Loucy (cell line): ENCODE measurements at regions not wholly inside any gene's neighbourhood (a gene's known extent, or its start where the extent isn't known, plus 50 kb on each side); places are given as distances from the start of the nearest gene placed in this dataset.

Experiments
- CTCF ChIP-seq: fragments of 200-600 bp; sonication (generic); conservative IDR thresholded peaks from 2 replicates; pipeline ENCODE4 v1.5.1; 2014; ENCODE audit warnings: mild to moderate bottlenecking, antibody characterized with exemption, low read length
- EZH2phosphoT487 ChIP-seq: fragments of 200-600 bp; IDR thresholded peaks from 2 replicates; pipeline ENCODE4 v1.6.1; 2018; ENCODE audit warnings: antibody characterized with exemption, mild to moderate bottlenecking, moderate library complexity, borderline replicate concordance

GRCh38 chr12:66051361-66051760 lies 79.2 kb downstream of the LLPH start:
- no peak for TF ChIP-seq CTCF
- no peak for TF ChIP-seq EZH2phosphoT487
